ENCODE measurements at regions not wholly inside any gene's neighbourhood (a gene's known extent, or its start where the extent isn't known, plus 50 kb on each side); places are given as distances from the start of the nearest gene placed in this dataset.

GRCh38 chr4:162586266-162586665 is 422.5 kb upstream of the FSTL5 start:
- DNase-seq (ENCODE audit: low read depth): no peak

GRCh38 chr4:162582180-162582579 is 418.4 kb upstream of the FSTL5 start:
- no peak for DNase-seq (ENCODE audit: low read depth)
- H3K4me3 ChIP-seq (ENCODE audit: low read depth, low read length): no peak overlapping the region
- TF ChIP-seq, protein P1, sequence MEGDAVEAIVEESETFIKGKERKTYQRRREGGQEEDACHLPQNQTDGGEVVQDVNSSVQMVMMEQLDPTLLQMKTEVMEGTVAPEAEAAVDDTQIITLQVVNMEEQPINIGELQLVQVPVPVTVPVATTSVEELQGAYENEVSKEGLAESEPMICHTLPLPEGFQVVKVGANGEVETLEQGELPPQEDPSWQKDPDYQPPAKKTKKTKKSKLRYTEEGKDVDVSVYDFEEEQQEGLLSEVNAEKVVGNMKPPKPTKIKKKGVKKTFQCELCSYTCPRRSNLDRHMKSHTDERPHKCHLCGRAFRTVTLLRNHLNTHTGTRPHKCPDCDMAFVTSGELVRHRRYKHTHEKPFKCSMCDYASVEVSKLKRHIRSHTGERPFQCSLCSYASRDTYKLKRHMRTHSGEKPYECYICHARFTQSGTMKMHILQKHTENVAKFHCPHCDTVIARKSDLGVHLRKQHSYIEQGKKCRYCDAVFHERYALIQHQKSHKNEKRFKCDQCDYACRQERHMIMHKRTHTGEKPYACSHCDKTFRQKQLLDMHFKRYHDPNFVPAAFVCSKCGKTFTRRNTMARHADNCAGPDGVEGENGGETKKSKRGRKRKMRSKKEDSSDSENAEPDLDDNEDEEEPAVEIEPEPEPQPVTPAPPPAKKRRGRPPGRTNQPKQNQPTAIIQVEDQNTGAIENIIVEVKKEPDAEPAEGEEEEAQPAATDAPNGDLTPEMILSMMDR (IDR thresholded peaks at IDR 0.05; ENCODE audit: insufficient read depth, low read depth, low read length, missing control alignments): no peak

More at GRCh38 chr4:162586266-162586665, 422.5 kb upstream of the FSTL5 start:
- H3K4me3 ChIP-seq (ENCODE audit: low read depth, low read length): no peak overlapping the region
- TF ChIP-seq, protein P1 (IDR thresholded peaks at IDR 0.05; ENCODE audit: insufficient read depth, low read depth, low read length, missing control alignments): no peak

DNA sequence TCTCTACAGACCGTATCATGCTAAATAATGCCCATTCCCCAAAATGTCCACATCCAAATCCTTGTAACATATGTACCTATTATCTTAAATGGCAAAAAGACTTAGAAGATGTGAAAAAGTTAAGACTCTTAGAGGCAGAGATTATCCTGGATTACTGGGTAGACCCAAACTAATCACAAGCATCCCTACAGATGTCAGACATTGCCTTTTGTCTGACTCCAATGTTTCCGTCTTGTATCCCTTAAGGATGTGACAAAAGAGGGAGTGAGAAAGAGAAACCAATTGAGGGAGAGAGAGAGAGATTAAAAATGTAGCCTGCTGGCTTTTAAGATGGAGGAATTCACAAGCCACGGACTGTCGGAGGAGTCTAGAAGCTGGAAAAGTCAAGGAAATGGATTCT is 401.9 kb upstream of the FSTL5 start:
- no peak for DNase-seq (ENCODE audit: low read depth)
- H3K4me3 ChIP-seq (ENCODE audit: low read depth, low read length): no peak overlapping the region
- TF ChIP-seq, protein P1 (IDR thresholded peaks at IDR 0.05; ENCODE audit: insufficient read depth, low read depth, low read length, missing control alignments): no peak

GRCh38 chr4:162560073-162560472 is 396.3 kb upstream of the FSTL5 start:
- H3K4me3 ChIP-seq (ENCODE audit: low read depth, low read length): no peak overlapping the region

GRCh38 chr4:162557516-162558106 is 393.8 kb upstream of the FSTL5 start:
- no peak overlapping the region for H3K4me3 ChIP-seq (ENCODE audit: low read depth, low read length)
- no peak for DNase-seq (ENCODE audit: low read depth)
- TF ChIP-seq, protein P1 (IDR thresholded peaks at IDR 0.05; ENCODE audit: insufficient read depth, low read depth, low read length, missing control alignments): no peak

More at GRCh38 chr4:162560073-162560472, 396.3 kb upstream of the FSTL5 start:
- TF ChIP-seq, protein P1 (IDR thresholded peaks at IDR 0.05; ENCODE audit: insufficient read depth, low read depth, low read length, missing control alignments): no peak
- no peak for DNase-seq (ENCODE audit: low read depth)

GRCh38 chr4:162535121-162535520 is 371.3 kb upstream of the FSTL5 start:
- H3K4me3 ChIP-seq (ENCODE audit: low read depth, low read length): no peak overlapping the region
- TF ChIP-seq, protein P1 (IDR thresholded peaks at IDR 0.05; ENCODE audit: insufficient read depth, low read depth, low read length, missing control alignments): no peak

DNA sequence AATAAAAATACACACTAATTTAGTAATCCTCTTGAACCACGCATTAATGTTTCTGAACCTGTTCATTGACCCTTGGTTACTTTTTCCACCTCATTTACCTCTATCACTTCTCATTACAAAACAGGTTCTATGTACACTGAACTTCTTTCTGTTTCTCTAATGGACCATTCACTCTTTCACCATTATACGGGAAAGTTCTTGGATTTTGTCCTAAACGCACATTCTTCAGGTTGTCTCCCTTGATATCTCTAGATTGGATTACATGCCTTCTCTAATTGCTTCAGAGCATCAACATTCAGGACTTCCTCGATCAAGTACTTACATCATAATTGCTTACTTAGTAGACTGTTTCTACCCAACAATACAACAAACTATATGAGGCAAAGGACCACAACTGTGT is 359.4 kb upstream of the FSTL5 start:
- TF ChIP-seq, protein P1 (IDR thresholded peaks at IDR 0.05; ENCODE audit: insufficient read depth, low read depth, low read length, missing control alignments): no peak
- no peak overlapping the region for H3K4me3 ChIP-seq (ENCODE audit: low read depth, low read length)
- no peak for DNase-seq (ENCODE audit: low read depth)

More at GRCh38 chr4:162535121-162535520, 371.3 kb upstream of the FSTL5 start:
- no peak for DNase-seq (ENCODE audit: low read depth)

Data from GM12865 (cell line).